HG03558 (cell line): ENCODE measurements at regions not wholly inside any gene's neighbourhood (a gene's known extent, or its start where the extent isn't known, plus 50 kb on each side); places are given as distances from the start of the nearest gene placed in this dataset.

ENCODE experiments used
- ATAC-seq: cut with Tn5 transposase; IDR thresholded peaks from one replicate; pipeline ENCODE4 v1.9.1; 2021; ENCODE audit warnings: moderate number of reproducible peaks; ENCODE audit not compliant: unreplicated experiment; ENCODE audit errors: extremely low read depth

DNA sequence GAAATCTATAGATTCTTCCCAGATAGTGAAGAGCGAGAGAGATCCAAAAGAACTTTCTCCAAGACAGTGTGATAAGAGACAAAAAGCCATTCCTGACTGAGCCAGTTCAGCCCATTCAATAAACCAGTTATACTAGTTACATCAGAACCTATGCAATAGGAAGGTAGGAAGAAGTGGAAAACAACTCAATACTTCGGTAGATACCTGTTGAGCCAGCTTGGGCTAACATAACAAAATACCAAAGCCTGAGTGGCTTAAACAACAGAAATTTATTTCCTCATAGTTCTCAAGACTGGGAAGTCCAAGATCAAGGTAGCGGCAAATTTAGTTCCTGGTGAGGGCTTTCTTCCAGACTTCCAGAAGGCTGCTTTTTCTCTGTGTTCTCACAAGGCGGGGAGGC lies 214.5 kb upstream of the GRAMD2B start:
- no peak for ATAC-seq

- ATAC-seq, result no peak
These were observed 212.3 kb upstream of the GRAMD2B start for GRCh38 chr5:126210955-126211354.

GRCh38 chr5:126219616-126220015 lies 203.6 kb upstream of the GRAMD2B start:
- ATAC-seq, result no peak

DNA sequence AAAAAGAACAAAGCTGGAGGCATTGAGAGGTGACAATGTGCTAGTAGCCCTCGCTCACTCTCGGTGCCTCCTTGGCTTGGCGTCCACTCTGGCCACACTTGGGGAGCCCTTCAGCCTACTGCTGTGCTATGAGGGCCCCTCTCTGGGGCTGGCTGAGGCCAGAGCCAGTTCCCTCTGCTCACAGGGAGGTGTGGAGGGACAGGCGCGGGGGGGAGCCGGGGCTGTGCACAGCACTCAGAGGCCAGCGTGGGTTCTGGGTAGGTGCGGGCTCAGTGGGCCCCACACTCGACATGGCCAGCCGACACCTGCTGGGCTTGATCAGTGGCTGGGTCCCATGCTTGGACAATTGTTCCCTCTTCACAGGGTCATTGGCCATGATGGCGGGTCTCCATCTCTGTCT lies 202.5 kb upstream of the GRAMD2B start:
- no peak for ATAC-seq

DNA sequence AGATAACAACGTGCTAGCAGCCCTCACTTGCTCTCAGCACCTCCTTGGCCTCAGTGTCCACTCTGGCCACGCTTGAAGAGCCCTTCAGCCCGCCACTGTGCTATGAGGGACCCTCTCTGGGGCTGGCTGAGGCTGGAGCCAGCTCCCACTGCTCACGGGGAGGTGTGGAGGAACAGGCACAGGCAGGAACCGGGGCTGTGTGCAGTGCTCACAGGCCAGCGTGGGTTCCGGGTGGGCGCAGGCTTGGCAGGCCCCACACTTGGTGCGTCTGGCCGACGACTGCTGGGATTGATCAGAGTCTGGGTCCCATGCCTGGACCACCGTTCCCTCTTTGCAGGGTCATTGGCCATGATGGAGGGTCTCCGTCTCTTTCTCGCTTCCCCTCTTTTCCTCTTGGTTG lies 194.3 kb upstream of the GRAMD2B start:
- no peak for ATAC-seq

DNA sequence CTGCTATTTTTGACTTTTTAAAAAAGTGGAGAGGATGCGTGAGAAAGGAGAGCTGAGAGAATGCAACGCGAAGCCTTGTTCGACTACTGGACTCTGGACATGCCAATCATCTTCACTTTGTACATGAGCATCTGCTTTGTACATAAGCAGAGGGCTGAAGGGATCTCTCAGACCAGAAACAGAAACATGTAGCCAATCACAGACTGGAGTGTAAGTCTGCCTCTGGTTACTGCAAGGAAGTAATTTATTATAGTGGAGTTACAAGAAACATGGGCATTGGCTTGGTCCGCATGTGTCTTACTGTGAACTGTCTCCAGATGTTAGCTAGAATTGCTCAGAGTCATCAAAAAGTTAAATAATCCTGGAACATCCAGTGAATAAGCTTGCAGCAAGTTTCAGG lies 190.0 kb upstream of the GRAMD2B start:
- no peak for ATAC-seq

DNA sequence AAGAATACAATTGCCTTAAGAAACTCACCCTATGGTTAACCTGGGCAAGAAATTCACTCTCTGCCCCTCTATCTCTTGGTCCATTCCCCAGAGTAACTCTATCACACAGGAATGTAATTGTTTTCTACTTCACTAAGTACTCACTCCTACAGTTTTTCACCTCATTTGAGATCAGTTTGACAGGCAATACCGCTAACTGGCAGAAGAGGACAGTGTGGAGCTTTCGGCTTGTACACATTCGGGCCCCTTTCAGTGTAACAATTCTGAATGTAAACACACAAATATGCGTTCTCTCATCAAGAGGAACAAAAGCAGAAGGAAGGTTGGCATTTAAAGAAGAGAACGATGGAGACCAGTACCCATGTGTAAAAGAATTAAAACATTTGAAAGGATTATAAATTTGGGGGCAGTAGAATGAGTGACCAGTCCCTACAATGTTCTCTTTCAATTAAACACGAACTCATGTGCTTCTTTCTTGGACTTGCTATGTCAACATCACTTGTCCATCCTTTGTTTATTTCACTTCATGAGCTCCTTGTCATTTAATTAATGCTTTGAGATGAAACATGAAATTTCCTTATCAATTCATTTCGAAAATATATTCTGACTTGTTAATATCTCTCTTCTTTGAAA lies 188.5 kb upstream of the GRAMD2B start:
- ATAC-seq, result no peak

DNA sequence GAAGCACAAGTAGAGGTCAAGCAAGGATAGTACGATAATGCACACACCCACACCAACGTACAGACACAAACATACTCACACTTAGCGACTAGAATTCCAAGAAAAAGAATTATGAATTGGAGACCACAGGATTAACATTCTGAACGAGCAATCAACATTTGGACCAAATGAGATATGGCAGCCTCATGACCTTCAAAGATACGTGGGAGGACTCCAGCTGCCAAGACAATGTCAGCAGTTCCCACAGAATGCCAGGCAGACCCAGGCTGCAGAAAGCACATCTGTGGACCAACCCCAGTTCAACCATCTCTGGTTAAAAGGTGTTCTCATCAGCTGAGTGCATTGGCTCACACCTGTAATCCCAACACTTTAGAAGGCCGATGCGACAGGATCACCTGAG lies 187.6 kb upstream of the GRAMD2B start:
- no peak for ATAC-seq

DNA sequence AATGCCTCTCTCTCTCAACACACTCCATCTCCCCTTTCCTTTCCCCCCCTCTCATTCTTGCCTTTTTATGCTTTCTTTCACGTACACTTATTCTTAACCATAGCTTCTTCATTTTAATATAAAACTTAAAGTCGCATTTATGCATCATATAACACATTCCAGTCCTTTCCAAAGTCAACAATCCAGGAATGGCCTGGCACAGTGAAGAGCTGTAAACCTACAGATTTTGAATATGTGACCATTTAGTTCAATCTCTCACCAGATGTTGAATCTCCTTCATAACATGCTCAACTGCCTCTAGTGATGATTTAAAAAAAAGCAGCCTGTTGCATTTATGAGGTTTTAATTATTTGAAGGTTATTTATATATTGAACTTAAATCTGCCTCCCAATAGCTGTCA lies 186.2 kb upstream of the GRAMD2B start:
- no peak for ATAC-seq

DNA sequence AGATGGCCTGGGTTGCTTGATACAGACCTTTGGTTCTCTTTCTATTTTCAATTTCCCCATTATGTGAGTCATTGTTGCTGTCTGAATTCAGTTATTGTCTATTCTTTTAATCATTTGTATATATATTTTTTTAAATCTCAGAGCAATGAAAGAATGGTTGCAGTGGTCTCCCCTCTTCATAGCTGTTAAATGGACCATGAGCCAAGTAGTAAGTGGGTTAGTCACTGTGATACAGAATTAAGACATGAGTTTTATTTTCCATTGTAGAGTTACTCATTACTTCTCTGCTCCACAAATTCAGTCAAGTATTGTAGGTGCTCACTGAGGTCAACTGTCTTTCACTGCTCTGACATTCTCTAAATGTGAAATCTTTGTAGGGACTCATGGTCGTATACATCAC lies 174.6 kb upstream of the GRAMD2B start:
- no peak for ATAC-seq

DNA sequence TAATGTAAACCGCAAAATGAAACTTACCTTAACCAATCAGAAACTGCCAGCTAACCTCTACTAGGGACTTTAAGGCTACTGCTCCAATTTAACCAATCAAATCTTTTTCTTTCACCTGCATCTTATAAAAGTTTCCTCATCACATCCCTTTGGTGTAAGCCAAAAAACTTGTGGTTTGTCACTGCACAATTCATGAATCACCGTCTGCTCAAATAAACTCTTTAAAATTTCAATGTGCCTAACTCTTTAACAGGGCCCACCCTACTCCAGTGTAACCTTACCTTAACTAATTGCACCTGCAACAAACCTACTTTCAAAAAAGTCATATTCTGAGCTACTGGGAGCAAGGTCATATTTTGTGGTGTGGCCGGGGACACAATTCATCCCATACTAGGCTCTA lies 172.2 kb upstream of the GRAMD2B start:
- no peak for ATAC-seq

GRCh38 chr5:126253406-126253805 lies 169.8 kb upstream of the GRAMD2B start:
- no peak for ATAC-seq

DNA sequence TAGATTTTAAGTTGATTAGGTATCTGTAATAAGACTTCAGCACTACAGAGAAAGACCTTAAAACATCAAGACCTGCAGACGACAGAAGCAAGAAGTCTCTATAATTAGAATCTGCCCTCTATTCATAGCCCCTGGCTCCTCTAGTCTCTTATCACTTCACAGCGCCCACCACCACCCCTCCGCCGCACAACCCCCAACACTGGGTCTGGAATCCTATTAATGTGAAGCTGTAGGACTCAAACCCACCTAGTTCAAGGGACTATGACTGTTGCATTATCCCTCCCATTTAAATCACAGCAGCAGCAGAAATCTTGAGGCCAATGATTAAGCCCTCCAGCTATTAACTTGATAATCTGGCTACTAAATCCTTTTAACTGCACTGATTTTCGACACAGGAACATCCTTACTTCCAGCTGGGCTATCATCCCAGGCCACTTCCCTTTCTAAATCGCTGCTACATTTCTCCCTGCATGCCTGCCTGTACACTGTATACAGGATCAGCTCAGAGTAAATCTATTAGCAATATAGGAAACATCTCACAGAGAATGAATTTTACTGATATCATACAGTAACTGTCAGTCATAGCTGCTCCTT lies 159.5 kb upstream of the GRAMD2B start:
- ATAC-seq, result no peak

- no peak for ATAC-seq
These were observed 157.3 kb upstream of the GRAMD2B start for GRCh38 chr5:126265917-126266316.

- no peak for ATAC-seq
These were observed 155.8 kb upstream of the GRAMD2B start for GRCh38 chr5:126267438-126267837.

- no peak for ATAC-seq
These were observed 154.4 kb upstream of the GRAMD2B start for GRCh38 chr5:126268697-126269315.

GRCh38 chr5:126269511-126269910 lies 153.7 kb upstream of the GRAMD2B start:
- ATAC-seq, result no peak

- no peak for ATAC-seq
These were observed 152.1 kb upstream of the GRAMD2B start for GRCh38 chr5:126271141-126271540.

- ATAC-seq, result no peak
These were observed 149.0 kb upstream of the GRAMD2B start for GRCh38 chr5:126274076-126274762.

- no peak for ATAC-seq
These were observed 148.5 kb upstream of the GRAMD2B start for GRCh38 chr5:126274763-126275125.

DNA sequence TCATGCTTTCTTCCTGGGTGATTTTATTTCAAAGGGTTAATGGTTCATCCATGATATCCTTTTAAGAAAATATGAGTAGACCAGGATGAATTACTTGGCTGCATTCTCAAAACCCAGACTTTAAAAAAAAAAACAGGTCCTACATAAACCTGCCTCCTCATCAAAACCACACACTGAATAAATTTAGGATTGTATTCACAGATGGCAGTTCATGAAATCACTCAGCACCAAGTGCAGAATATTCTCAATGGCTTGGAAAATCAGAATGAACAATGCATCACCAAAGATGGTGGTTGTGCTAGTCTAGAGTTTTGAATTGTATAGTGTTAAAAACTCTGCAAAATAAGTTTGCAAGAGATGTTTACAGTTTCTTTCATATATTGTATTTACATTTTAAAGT lies 145.4 kb upstream of the GRAMD2B start:
- ATAC-seq, result no peak

GRCh38 chr5:126280343-126280742 lies 142.9 kb upstream of the GRAMD2B start:
- no peak for ATAC-seq
